ENCODE measurements at regions not wholly inside any gene's neighbourhood (a gene's known extent, or its start where the extent isn't known, plus 50 kb on each side); places are given as distances from the start of the nearest gene placed in this dataset.

- H2AFZ ChIP-seq (ENCODE audit: low read length): no peak overlapping the region
- H3K4ac ChIP-seq (ENCODE audit: low read depth, low read length): no peak overlapping the region
- H2BK120ac ChIP-seq (ENCODE audit: low read depth, low read length, poor library complexity, severe bottlenecking): no peak overlapping the region
- H4K20me1 ChIP-seq (ENCODE audit: control insufficient read depth, insufficient read depth, insufficient read length): no peaks in the 10 kb centered on the region
- no peak overlapping the region for H4K8ac ChIP-seq (replicated peaks; ENCODE audit: insufficient read length, low read depth, low read length)
- H3K23me2 ChIP-seq (ENCODE audit: insufficient read length, low read depth, low read length, poor library complexity, severe bottlenecking): no peaks in the 10 kb centered on the region
- no peaks in the 10 kb centered on the region; the same call in 1 of the 2 replicates for H3K27me3 ChIP-seq (ENCODE audit: insufficient read depth, low read length)
- no peak overlapping the region for H3K56ac ChIP-seq (ENCODE audit: insufficient read length, low read depth, low read length)
- no peak for DNase-seq
- no peak overlapping the region for H3K4me2 ChIP-seq (ENCODE audit: insufficient read depth, insufficient read length, low read length)
- H2AK5ac ChIP-seq (ENCODE audit: insufficient read length, low read length): no peak overlapping the region
- H3K9ac ChIP-seq (ENCODE audit: extremely low read depth, insufficient read length, low read length): no peak overlapping the region
- H3K79me2 ChIP-seq (ENCODE audit: insufficient read depth, low read length): no peaks in the 10 kb centered on the region
- H3K4me1 ChIP-seq (ENCODE audit: insufficient read depth, low read length): peaks cover 2% of the 10 kb centered on the region; the same call in 1 of the 2 replicates
- no peak overlapping the region for H4K5ac ChIP-seq (ENCODE audit: insufficient read length, low read depth, low read length)
- no peak overlapping the region for H2BK15ac ChIP-seq (ENCODE audit: low read depth, low read length)
- H2BK12ac ChIP-seq (ENCODE audit: insufficient read length, low read depth, low read length): no peak overlapping the region
- Mint-ChIP-seq H3K27ac (no peak overlapping the region), H3K4me3 (no peak overlapping the region), H3K36me3 (ENCODE audit: insufficient read depth in 1 of 3, low read depth in 3 of 3) (no peaks in the 10 kb centered on the region), H3K9me3 (no peaks in the 10 kb centered on the region), H3K4me1 (peaks cover 26 to 27% of the 10 kb centered on the region in 2 experiments), H3K27me3 (ENCODE audit: low read depth) (peaks cover 8% of the 10 kb centered on the region)
- H3K18ac ChIP-seq (ENCODE audit: insufficient read length, low read depth, low read length): no peak overlapping the region
- H2BK5ac ChIP-seq (ENCODE audit: insufficient read length, low read length): no peak overlapping the region
- no peak overlapping the region for H3T11ph ChIP-seq (ENCODE audit: low read length)
- H4K91ac ChIP-seq (ENCODE audit: insufficient read length, low read depth, low read length): no peak overlapping the region
- H3K27ac ChIP-seq (ENCODE audit: insufficient read length, low read depth, low read length): no peak overlapping the region
- no peak overlapping the region for H2BK20ac ChIP-seq (ENCODE audit: low read depth, low read length, poor library complexity, severe bottlenecking)
- H3K9me3 ChIP-seq (ENCODE audit: control insufficient read depth, low read depth, low read length): no peaks in the 10 kb centered on the region
- no CpG with 5 or more reads among the region's 5 CpGs for WGBS (ENCODE audit: extremely low coverage, insufficient read length, low lambda C conversion rate)
- TF ChIP-seq CTCF (conservative IDR thresholded peaks at IDR 0.05): no peak
- H3K14ac ChIP-seq (ENCODE audit: insufficient read depth, low read length): no peak overlapping the region
- H3K23ac ChIP-seq (ENCODE audit: insufficient read length, low read depth, low read length): no peak overlapping the region
- no peaks in the 10 kb centered on the region for H3K79me1 ChIP-seq (ENCODE audit: insufficient read depth, low read depth, low read length, poor library complexity, severe bottlenecking)
Measured at GRCh38 chr5:173768267-173768806, 119.8 kb upstream of the CPEB4 start.

Measured in H9 (cell line).